Omental fat pad (tissue), 3 donors: ENCODE measurements at regions not wholly inside any gene's neighbourhood (a gene's known extent, or its start where the extent isn't known, plus 50 kb on each side); places are given as distances from the start of the nearest gene placed in this dataset.

Experiments used
- ATAC-seq: fragments of 150-250 bp; one replicate; pipeline ENCODE4 v1.9.1; 2016; ENCODE audit warnings: mild to moderate bottlenecking, moderate library complexity; ENCODE audit not compliant: low FRiP score
- DNase-seq: peaks from one replicate; pipeline ENCODE4 v3.0.0-alpha.2; 2019; ENCODE audit warnings: low spot score
- TF ChIP-seq, protein P1 (sequence below), 3 donors: fragments of 450-650 bp; IDR thresholded peaks; one replicate each; pipeline ENCODE4 v1.5.1; 2016 to 2017; ENCODE audit warnings: antibody characterized with exemption in 3 of 3, mild to moderate bottlenecking in 3 of 3, moderate library complexity in 2 of 3

DNA sequence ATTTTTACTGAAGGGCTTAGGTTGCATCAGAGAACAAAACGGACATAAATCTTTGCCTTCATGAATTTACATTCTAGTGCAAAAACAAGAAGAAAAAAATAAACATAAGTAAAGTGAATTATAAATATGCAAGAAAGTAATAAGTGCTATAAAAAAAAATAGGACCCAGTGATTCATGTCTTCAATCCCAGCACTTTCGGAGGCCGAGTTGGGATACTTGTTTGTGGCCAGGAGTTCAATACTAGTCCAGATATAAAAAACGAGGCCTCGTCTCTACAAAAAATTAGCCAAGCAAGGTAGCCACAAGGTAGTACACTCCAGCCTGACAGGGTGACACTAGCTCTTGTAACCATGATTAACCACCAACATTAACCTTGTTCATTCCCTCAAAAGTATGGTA, 193.5 kb downstream of the SIM1 start:
- TF ChIP-seq, protein P1, sequence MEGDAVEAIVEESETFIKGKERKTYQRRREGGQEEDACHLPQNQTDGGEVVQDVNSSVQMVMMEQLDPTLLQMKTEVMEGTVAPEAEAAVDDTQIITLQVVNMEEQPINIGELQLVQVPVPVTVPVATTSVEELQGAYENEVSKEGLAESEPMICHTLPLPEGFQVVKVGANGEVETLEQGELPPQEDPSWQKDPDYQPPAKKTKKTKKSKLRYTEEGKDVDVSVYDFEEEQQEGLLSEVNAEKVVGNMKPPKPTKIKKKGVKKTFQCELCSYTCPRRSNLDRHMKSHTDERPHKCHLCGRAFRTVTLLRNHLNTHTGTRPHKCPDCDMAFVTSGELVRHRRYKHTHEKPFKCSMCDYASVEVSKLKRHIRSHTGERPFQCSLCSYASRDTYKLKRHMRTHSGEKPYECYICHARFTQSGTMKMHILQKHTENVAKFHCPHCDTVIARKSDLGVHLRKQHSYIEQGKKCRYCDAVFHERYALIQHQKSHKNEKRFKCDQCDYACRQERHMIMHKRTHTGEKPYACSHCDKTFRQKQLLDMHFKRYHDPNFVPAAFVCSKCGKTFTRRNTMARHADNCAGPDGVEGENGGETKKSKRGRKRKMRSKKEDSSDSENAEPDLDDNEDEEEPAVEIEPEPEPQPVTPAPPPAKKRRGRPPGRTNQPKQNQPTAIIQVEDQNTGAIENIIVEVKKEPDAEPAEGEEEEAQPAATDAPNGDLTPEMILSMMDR (IDR thresholded peaks at IDR 0.05): no peak
- DNase-seq (no peak), ATAC-seq (no peak)

DNA sequence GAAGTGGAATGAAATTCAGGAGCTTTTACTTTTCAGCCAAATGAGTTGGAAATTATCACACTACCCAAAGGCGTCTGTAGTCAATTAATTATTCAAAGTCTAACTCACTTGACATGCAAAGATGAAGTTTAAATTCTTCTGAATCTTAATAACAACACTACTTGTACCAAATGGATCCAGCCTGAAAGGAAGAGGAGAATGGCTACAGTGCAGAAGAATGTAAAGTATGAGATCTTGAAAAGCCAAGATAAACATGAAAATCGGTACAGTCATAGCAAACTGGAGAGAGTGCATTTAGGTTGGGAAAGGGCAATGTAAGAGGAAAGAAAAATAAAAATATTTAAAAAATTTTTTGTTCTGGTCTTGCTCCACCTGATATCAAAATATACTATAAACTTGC, 195.5 kb downstream of the SIM1 start:
- ATAC-seq (no peak), DNase-seq (no peak)
- TF ChIP-seq, protein P1 (IDR thresholded peaks at IDR 0.05): no peak

DNA sequence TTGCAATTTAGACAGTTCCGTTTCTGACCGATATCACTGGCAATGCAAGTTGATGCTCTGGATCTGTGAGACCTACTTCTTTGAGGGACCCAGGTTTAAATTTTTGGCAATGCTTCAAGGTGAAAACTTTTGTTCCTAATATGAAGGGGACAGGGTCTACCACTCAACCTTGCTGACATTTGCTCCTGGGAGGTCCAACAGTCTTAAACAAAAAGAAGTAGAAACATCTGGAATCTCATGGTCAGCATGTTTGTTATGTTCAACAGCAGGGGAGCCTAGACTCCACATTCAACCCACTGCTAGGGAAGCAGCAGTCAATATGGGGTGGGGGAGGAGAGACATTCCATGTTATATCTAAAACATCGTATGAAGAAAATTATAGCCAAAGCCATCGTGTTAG, 196.4 kb downstream of the SIM1 start:
- DNase-seq: no peak
- ATAC-seq: no peak
- TF ChIP-seq, protein P1 (IDR thresholded peaks at IDR 0.05): no peak

DNA sequence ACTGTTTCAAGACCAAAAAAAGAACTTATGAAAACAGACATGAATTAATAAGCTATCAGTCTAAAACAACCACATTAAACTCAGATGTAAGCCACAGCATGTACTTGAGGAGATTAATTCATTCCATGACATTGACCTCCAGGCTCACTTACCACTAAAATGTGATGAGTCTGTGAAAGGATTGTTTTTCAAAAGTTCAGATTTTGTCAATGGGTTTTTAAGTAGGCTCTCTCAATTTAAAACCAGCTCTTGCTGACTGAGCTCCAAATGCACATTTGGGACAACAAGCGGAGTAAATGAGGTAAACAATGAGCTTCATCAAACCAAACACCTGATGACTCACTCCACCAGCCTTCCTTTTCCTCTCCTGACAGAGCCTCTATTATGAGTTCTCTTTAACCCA, 197.0 kb downstream of the SIM1 start:
- DNase-seq: no peak
- ATAC-seq: no peak
- TF ChIP-seq, protein P1 (IDR thresholded peaks at IDR 0.05): no peak

DNA sequence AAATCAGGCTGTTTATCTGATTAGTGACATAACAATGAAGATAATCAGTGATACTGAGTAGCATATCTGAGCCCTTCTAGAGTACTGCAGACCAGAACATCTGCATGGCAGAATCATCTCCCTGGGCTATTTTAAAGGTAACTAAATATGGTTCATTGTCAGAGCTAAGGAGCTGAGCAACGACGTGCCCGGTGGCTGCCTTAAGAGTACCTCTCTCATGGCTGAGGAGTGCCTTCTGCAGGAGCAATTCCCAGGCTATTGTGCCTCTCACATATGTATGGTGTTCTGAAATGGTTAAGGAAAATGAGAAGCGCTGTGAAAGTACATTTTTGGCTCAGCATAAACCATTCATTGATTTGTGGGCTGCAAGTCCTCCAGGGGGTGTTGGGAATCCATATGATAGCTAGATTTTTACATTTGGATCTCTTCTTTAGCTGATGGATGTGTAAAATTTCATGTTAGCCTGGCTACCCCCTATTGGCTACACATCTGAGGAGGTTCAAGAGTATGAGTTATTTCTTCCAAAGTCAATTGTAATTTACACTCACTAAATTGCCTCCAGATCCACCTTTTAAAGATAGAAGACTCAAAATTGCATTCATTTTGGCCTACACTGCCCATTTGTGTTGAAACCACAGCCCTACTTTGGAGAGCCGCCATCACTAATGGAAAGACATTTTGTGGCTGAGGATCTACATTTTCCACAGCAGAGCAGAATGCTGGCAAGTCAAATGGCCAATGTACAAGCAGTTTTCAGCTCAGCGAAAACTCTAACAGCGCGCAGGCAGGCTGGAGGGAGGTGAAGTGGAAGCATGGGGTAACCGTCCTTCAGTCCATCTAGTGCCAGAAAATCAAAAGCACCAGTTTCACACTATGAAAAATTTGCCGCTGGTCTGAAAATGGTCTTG, 198.0 kb downstream of the SIM1 start:
- ATAC-seq: no peak
- TF ChIP-seq, protein P1 (IDR thresholded peaks at IDR 0.05): no peak
- no peak for DNase-seq

DNA sequence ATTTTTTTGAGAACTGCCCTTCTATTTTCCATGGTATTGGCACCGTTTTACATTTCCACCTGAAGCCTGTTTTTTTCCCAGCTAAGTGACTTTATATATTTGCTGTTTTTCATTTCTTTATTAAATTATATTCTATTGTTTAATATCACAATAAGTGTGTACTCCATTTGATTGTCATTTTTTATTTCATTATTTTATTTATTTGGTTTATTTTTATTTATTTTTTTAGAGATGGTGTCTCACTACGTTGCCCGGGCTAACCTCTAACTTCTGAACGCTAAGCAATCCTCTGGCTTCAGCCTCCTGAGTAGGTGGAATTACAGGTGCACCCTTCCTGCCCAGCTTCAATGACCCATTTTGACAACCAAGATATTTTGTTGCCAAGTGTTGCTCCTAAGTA, 202.6 kb downstream of the SIM1 start:
- ATAC-seq (no peak), DNase-seq (no peak)
- TF ChIP-seq, protein P1 (IDR thresholded peaks at IDR 0.05): no peak

DNA sequence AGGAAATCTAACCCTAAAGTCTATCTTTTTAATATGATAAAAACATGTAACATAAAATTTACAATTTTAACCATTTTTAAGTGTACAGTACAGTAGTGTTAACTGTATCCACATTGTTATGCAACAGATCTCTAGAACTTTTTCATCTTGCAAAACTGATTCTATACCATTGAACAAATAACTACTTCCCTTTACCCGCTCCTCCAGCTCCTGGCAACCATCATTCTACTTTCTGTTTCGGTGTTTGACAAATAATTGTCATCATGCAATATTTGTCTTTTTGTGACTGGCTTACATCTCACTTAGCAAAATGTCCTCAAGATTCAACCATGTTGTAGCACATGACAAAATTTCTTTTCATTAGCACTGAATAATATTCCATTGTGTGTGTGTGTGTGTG, 203.2 kb downstream of the SIM1 start:
- no peak for ATAC-seq
- TF ChIP-seq, protein P1 (IDR thresholded peaks at IDR 0.05): no peak
- DNase-seq: no peak
